GM21825 (cell line): ENCODE measurements at regions not wholly inside any gene's neighbourhood (a gene's known extent, or its start where the extent isn't known, plus 50 kb on each side); places are given as distances from the start of the nearest gene placed in this dataset.
"Not testable (repeated sequence)": the region's sequence is repeated elsewhere in the genome, so short reads cannot be mapped to it uniquely, and the experiment has no call there.

Experiments used
- ATAC-seq: cut with Tn5 transposase; IDR thresholded peaks from one replicate; pipeline ENCODE4 v1.9.1; 2021; ENCODE audit warnings: mild to moderate bottlenecking, moderate library complexity; ENCODE audit not compliant: unreplicated experiment

GRCh38 chrX:55981603-55982002 lies 250.6 kb upstream of the KLF8 start:
- ATAC-seq = no peak

GRCh38 chrX:55996649-55997048 lies 235.5 kb upstream of the KLF8 start:
- no peak for ATAC-seq

- ATAC-seq = no peak
These were observed 232.0 kb upstream of the KLF8 start for GRCh38 chrX:56000174-56000573.

GRCh38 chrX:56000729-56001128 lies 231.4 kb upstream of the KLF8 start:
- ATAC-seq = no peak

- ATAC-seq = no peak
These were observed 206.1 kb upstream of the KLF8 start for GRCh38 chrX:56025872-56026571.

GRCh38 chrX:56026815-56027214 lies 205.3 kb upstream of the KLF8 start:
- ATAC-seq = no peak

- no peak for ATAC-seq
These were observed 203.0 kb upstream of the KLF8 start for GRCh38 chrX:56029188-56029587.

- ATAC-seq = no peak
These were observed 202.5 kb upstream of the KLF8 start for GRCh38 chrX:56029691-56030090.

- ATAC-seq = no peak
These were observed 200.7 kb upstream of the KLF8 start for GRCh38 chrX:56031409-56031808.

GRCh38 chrX:56033495-56034180 lies 198.5 kb upstream of the KLF8 start:
- no peak for ATAC-seq

- ATAC-seq = not testable (repeated sequence)
These were observed 179.4 kb upstream of the KLF8 start for GRCh38 chrX:56052673-56053330.

GRCh38 chrX:56057325-56057724 lies 174.8 kb upstream of the KLF8 start:
- ATAC-seq = no peak

- peak; percentile 73 for ATAC-seq
These were observed 166.1 kb upstream of the KLF8 start for GRCh38 chrX:56066016-56066415.

GRCh38 chrX:56068274-56068758 lies 163.8 kb upstream of the KLF8 start:
- ATAC-seq = peak; percentile 53

- no peak for ATAC-seq
These were observed 162.7 kb upstream of the KLF8 start for GRCh38 chrX:56069299-56069931.

- ATAC-seq = no peak
These were observed 142.8 kb upstream of the KLF8 start for GRCh38 chrX:56089376-56089775.

- ATAC-seq = no peak
These were observed 132.9 kb upstream of the KLF8 start for GRCh38 chrX:56099271-56099670.

GRCh38 chrX:56107320-56107719 lies 124.8 kb upstream of the KLF8 start:
- no peak for ATAC-seq

- no peak for ATAC-seq
These were observed 118.2 kb upstream of the KLF8 start for GRCh38 chrX:56113785-56114436.

- no peak for ATAC-seq
These were observed 117.7 kb upstream of the KLF8 start for GRCh38 chrX:56114437-56114787.

- ATAC-seq = no peak
These were observed 111.9 kb upstream of the KLF8 start for GRCh38 chrX:56120242-56120641.
